ENCODE measurements at regions not wholly inside any gene's neighbourhood (a gene's known extent, or its start where the extent isn't known, plus 50 kb on each side); places are given as distances from the start of the nearest gene placed in this dataset.

GRCh38 chr2:128685841-128686496 lies 367.3 kb upstream of the HS6ST1 start:
- Mint-ChIP-seq H3K27ac (ENCODE audit: unreplicated experiment) (no peak overlapping the region), H3K4me1 (ENCODE audit: low read depth, unreplicated experiment) (no peaks in the 10 kb centered on the region), H3K27me3 (ENCODE audit: insufficient read depth, unreplicated experiment) (peaks cover 16% of the 10 kb centered on the region), H3K4me3 (ENCODE audit: unreplicated experiment) (no peak overlapping the region), H3K36me3 (ENCODE audit: insufficient read depth, unreplicated experiment) (no peaks in the 10 kb centered on the region), H3K9me3 (ENCODE audit: unreplicated experiment) (no peaks in the 10 kb centered on the region)
- BruUV-seq (replicated peaks) = no TSS peak
- H3K36me3 ChIP-seq (ENCODE audit: control insufficient read depth, insufficient read depth, low read length) = no peaks in the 10 kb centered on the region
- no peak overlapping the region for H3K4me3 ChIP-seq (ENCODE audit: low read depth, low read length)
- H3K27me3 ChIP-seq (replicated peaks; ENCODE audit: control insufficient read depth, insufficient read depth, low read length) = no peaks in the 10 kb centered on the region
- intact Hi-C loops (cut with micrococcal nuclease; ENCODE audit: unreplicated experiment) = no loop called here
- ChIA-PET CTCF (no interaction called here), POLR2A (no interaction called here)
- no peak for DNase-seq
- H3K9me3 ChIP-seq = no peaks in the 10 kb centered on the region
- no peaks in the 10 kb centered on the region for H3K4me1 ChIP-seq
- no peak for TF ChIP-seq CTCF (IDR thresholded peaks at IDR 0.05; ENCODE audit: insufficient read depth in 1 of 2, low read depth in 1 of 2, low read length in 1 of 2, severe bottlenecking in 1 of 2, unreplicated experiment in 1 of 2)

DNA sequence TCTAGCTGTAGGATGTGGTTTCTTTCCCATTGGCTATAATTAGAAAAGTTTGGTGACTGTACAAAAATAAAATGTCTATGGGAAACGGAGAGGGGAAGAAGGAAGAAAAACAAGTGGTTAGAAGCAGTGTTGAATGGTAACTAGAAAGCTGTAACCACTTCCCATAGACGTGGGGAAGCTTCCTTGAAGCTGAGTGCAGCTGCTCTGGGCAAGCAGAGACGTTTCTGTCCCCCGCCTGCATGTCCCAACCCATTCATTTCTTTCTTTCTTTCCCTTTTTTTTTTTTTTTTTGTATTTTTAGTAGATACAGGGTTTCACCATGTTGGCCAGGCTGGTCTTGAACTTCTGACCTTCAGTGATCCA lies 367.8 kb upstream of the HS6ST1 start:
- Histone ChIP-seq H3K27me3 (replicated peaks; ENCODE audit: control insufficient read depth, insufficient read depth, low read length) (no peaks in the 10 kb centered on the region), H3K9me3 (no peaks in the 10 kb centered on the region), H3K4me3 (ENCODE audit: low read depth, low read length) (no peak overlapping the region), H3K4me1 (no peaks in the 10 kb centered on the region), H3K36me3 (ENCODE audit: control insufficient read depth, insufficient read depth, low read length) (no peaks in the 10 kb centered on the region)
- Mint-ChIP-seq H3K4me1 (ENCODE audit: low read depth, unreplicated experiment) (no peaks in the 10 kb centered on the region), H3K27ac (ENCODE audit: unreplicated experiment) (no peak overlapping the region), H3K4me3 (ENCODE audit: unreplicated experiment) (no peak overlapping the region), H3K27me3 (ENCODE audit: insufficient read depth, unreplicated experiment) (peaks cover 13% of the 10 kb centered on the region), H3K36me3 (ENCODE audit: insufficient read depth, unreplicated experiment) (no peaks in the 10 kb centered on the region), H3K9me3 (ENCODE audit: unreplicated experiment) (no peaks in the 10 kb centered on the region)
- intact Hi-C loops (cut with micrococcal nuclease; ENCODE audit: unreplicated experiment) = no loop called here
- no TSS peak for BruUV-seq (replicated peaks)
- no peak for TF ChIP-seq CTCF (IDR thresholded peaks at IDR 0.05; ENCODE audit: insufficient read depth in 1 of 2, low read depth in 1 of 2, low read length in 1 of 2, severe bottlenecking in 1 of 2, unreplicated experiment in 1 of 2)
- CTCF ChIA-PET = interaction anchor here (0.7 kb wide), 1 partner anchor 164 kb away, joined by 3 read pairs; no protein-coding TSS in a partner anchor
- POLR2A ChIA-PET = no interaction called here
- DNase-seq = no peak

- Mint-ChIP-seq H3K36me3 (ENCODE audit: insufficient read depth, unreplicated experiment) (no peaks in the 10 kb centered on the region), H3K27me3 (ENCODE audit: insufficient read depth, unreplicated experiment) (peaks cover 12% of the 10 kb centered on the region), H3K4me1 (ENCODE audit: low read depth, unreplicated experiment) (no peaks in the 10 kb centered on the region), H3K9me3 (ENCODE audit: unreplicated experiment) (no peaks in the 10 kb centered on the region), H3K27ac (ENCODE audit: unreplicated experiment) (no peak overlapping the region), H3K4me3 (ENCODE audit: unreplicated experiment) (no peak overlapping the region)
- DNase-seq = no peak
- CTCF ChIA-PET = interaction anchor here (0.7 kb wide), 1 partner anchor 164 kb away, joined by 3 read pairs; no protein-coding TSS in a partner anchor
- Histone ChIP-seq H3K9me3 (no peaks in the 10 kb centered on the region), H3K27me3 (replicated peaks; ENCODE audit: control insufficient read depth, insufficient read depth, low read length) (no peaks in the 10 kb centered on the region; the same call in 1 of the 2 replicates), H3K4me3 (ENCODE audit: low read depth, low read length) (no peak overlapping the region), H3K36me3 (ENCODE audit: control insufficient read depth, insufficient read depth, low read length) (no peaks in the 10 kb centered on the region), H3K4me1 (no peaks in the 10 kb centered on the region)
- BruUV-seq (replicated peaks) = no TSS peak
- POLR2A ChIA-PET = no interaction called here
- intact Hi-C loops (cut with micrococcal nuclease; ENCODE audit: unreplicated experiment) = no loop called here
- no peak for TF ChIP-seq CTCF (IDR thresholded peaks at IDR 0.05; ENCODE audit: insufficient read depth in 1 of 2, low read depth in 1 of 2, low read length in 1 of 2, severe bottlenecking in 1 of 2, unreplicated experiment in 1 of 2)
Measured at GRCh38 chr2:128686881-128687555, 368.4 kb upstream of the HS6ST1 start.

Measured in Caco-2 (cell line).